Keratinocyte (primary cell): ENCODE measurements at regions not wholly inside any gene's neighbourhood (a gene's known extent, or its start where the extent isn't known, plus 50 kb on each side); places are given as distances from the start of the nearest gene placed in this dataset.

ENCODE experiments used
- DNase-seq: peaks from one replicate; pipeline ENCODE4 v3.0.0-alpha.2; 2011; ENCODE audit warnings: low read depth, missing footprints, low spot score
- FAIRE-seq: peaks from 2 replicates; lab custom pipeline; 2011; peaks lifted over from hg19 to GRCh38; lab: Jason Lieb, UNC
- H2AFZ ChIP-seq: 2 replicates; pipeline ENCODE4 v1.6.0; 2012; ENCODE audit warnings: low read length, control low read depth, inconsistent platforms; ENCODE audit not compliant: control insufficient read depth
- H3K27ac ChIP-seq: 2 replicates; pipeline ENCODE4 v1.5.1; 2011; ENCODE audit warnings: low read length; ENCODE audit not compliant: control insufficient read depth, insufficient read depth
- H3K27me3 ChIP-seq: 3 replicates; pipeline ENCODE4 v1.6.0; 2011; ENCODE audit warnings: low read length; ENCODE audit not compliant: control insufficient read depth, insufficient read depth; ENCODE audit errors: extremely low read depth
- H3K36me3 ChIP-seq, 2 experiments: 2 replicates in 1 of 2; 3 replicates in 1 of 2; pipeline ENCODE4 v1.5.1; 2011; ENCODE audit warnings: low read length in 2 of 2, mild to moderate bottlenecking in 1 of 2; ENCODE audit not compliant: control insufficient read depth in 2 of 2, insufficient read depth in 2 of 2; ENCODE audit errors: extremely low read depth in 1 of 2
- H3K4me1 ChIP-seq: 3 replicates; pipeline ENCODE4 v1.5.1; 2011; ENCODE audit warnings: low read length; ENCODE audit not compliant: control insufficient read depth, insufficient read depth; ENCODE audit errors: extremely low read depth
- H3K4me2 ChIP-seq: 3 replicates; pipeline ENCODE4 v1.6.0; 2011; ENCODE audit warnings: low read depth, low read length; ENCODE audit not compliant: control insufficient read depth, insufficient read depth; ENCODE audit errors: extremely low read depth
- H3K4me3 ChIP-seq, 3 experiments: fragments of 200-600 bp in 1 of 3; sonication (generic) in 1 of 3; 2 replicates in 2 of 3; 3 replicates in 1 of 3; pipeline ENCODE4 v1.5.1; 2011 to 2016; ENCODE audit warnings: low read length in 3 of 3, mild to moderate bottlenecking in 3 of 3, control low read depth in 2 of 3, inconsistent platforms in 1 of 3, low read depth in 1 of 3, mixed read lengths in 1 of 3, mixed run types in 1 of 3, moderate library complexity in 1 of 3; ENCODE audit not compliant: control insufficient read depth in 2 of 3, insufficient read depth in 2 of 3; ENCODE audit errors: extremely low read depth in 1 of 3
- H3K79me2 ChIP-seq: 2 replicates; pipeline ENCODE4 v1.6.0; 2012; ENCODE audit warnings: low read length; ENCODE audit not compliant: control insufficient read depth, insufficient read depth
- H3K9ac ChIP-seq: 3 replicates; pipeline ENCODE4 v1.6.0; 2011; ENCODE audit warnings: low read length; ENCODE audit not compliant: control insufficient read depth, insufficient read depth; ENCODE audit errors: extremely low read depth
- H3K9me1 ChIP-seq: 3 replicates; pipeline ENCODE4 v1.6.0; 2011; ENCODE audit warnings: low read length; ENCODE audit not compliant: control insufficient read depth, insufficient read depth; ENCODE audit errors: extremely low read depth
- H3K9me3 ChIP-seq: 2 replicates; pipeline ENCODE4 v1.5.1; 2012; ENCODE audit warnings: low read depth, low read length; ENCODE audit not compliant: control insufficient read depth
- H4K20me1 ChIP-seq: 3 replicates; pipeline ENCODE4 v1.6.0; 2011; ENCODE audit warnings: low read length; ENCODE audit not compliant: control insufficient read depth, insufficient read depth; ENCODE audit errors: extremely low read depth
- CTCF ChIP-seq, 3 experiments: IDR thresholded peaks in 1 of 3; conservative IDR thresholded peaks in 1 of 3; optimal IDR thresholded peaks in 1 of 3; 2 replicates in 2 of 3; 3 replicates in 1 of 3; pipeline versions ENCODE3 to v1.5.1; 2011; ENCODE audit warnings: low read length in 3 of 3, mild to moderate bottlenecking in 3 of 3, moderate library complexity in 2 of 3, control low read depth in 1 of 3, inconsistent platforms in 1 of 3; ENCODE audit not compliant: insufficient read depth in 2 of 3; ENCODE audit errors: extremely low read depth in 1 of 3
- EZH2 ChIP-seq: IDR thresholded peaks from one replicate; pipeline ENCODE4 v1.6.1; 2012; ENCODE audit warnings: inconsistent platforms, mild to moderate bottlenecking, low read length, moderate library complexity
- dilution Hi-C: fragments of 300-500 bp; cut with MboI; formaldehyde crosslinking; loops from one replicate; pipeline ENCODE4 v1.7.0; 2020; ENCODE audit warnings: low sequenced_read_pairs; ENCODE audit not compliant: extremely low pct_ligation_motif_present

- Histone ChIP-seq H3K27me3 (no peaks in the 10 kb centered on the region), H3K27ac (no peak overlapping the region), H2AFZ (no peak overlapping the region), H3K9me3 (no peaks in the 10 kb centered on the region), H3K9ac (no peak overlapping the region), H3K36me3 (no peaks in the 10 kb centered on the region), H3K4me1 (no peaks in the 10 kb centered on the region), H3K9me1 (no peaks in the 10 kb centered on the region), H3K79me2 (no peaks in the 10 kb centered on the region), H3K4me3 (no peak overlapping the region), H4K20me1 (no peaks in the 10 kb centered on the region), H3K4me2 (no peak overlapping the region)
- no peak for DNase-seq
- dilution Hi-C loops = no loop called here
- no peak for FAIRE-seq
- no peak for TF ChIP-seq CTCF (optimal IDR thresholded peaks at IDR 0.05 in 1 of 3, IDR thresholded peaks at IDR 0.05 in 1 of 3, conservative IDR thresholded peaks at IDR 0.05 in 1 of 3; ENCODE audit: extremely low read depth in 1 of 3, insufficient read depth in 2 of 3, low read length in 3 of 3)
- no peak for TF ChIP-seq EZH2
Measured at GRCh38 chr1:56179543-56179942, 399.8 kb downstream of the PLPP3 start.

GRCh38 chr1:56175211-56175610 lies 404.2 kb downstream of the PLPP3 start:
- Histone ChIP-seq H3K4me2 (no peak overlapping the region), H3K27ac (no peak overlapping the region), H3K9me1 (no peaks in the 10 kb centered on the region), H3K79me2 (no peaks in the 10 kb centered on the region), H2AFZ (no peak overlapping the region), H3K9me3 (no peaks in the 10 kb centered on the region), H3K36me3 (no peaks in the 10 kb centered on the region), H3K4me3 (no peak overlapping the region), H3K4me1 (no peaks in the 10 kb centered on the region), H4K20me1 (no peaks in the 10 kb centered on the region), H3K27me3 (no peaks in the 10 kb centered on the region), H3K9ac (no peak overlapping the region)
- no peak for DNase-seq
- no peak for TF ChIP-seq EZH2
- TF ChIP-seq CTCF (optimal IDR thresholded peaks at IDR 0.05 in 1 of 3, IDR thresholded peaks at IDR 0.05 in 1 of 3, conservative IDR thresholded peaks at IDR 0.05 in 1 of 3; ENCODE audit: extremely low read depth in 1 of 3, insufficient read depth in 2 of 3, low read length in 3 of 3) = no peak
- dilution Hi-C loops = no loop called here
- FAIRE-seq = no peak
